Chondrocyte (in vitro differentiated cells): ENCODE measurements at regions not wholly inside any gene's neighbourhood (a gene's known extent, or its start where the extent isn't known, plus 50 kb on each side); places are given as distances from the start of the nearest gene placed in this dataset.

Experiments
- DNase-seq: peaks from one replicate; pipeline ENCODE4 v3.0.0; 2021; ENCODE audit warnings: mixed read lengths, low spot score
- H3K27ac Mint-ChIP-seq: one replicate; pipeline ENCODE4 v1.8.0; 2021; ENCODE audit warnings: mild to moderate bottlenecking, moderate library complexity, mixed read lengths; ENCODE audit not compliant: unreplicated experiment
- H3K27me3 Mint-ChIP-seq: 2 replicates; pipeline ENCODE4 v1.8.0; 2021; ENCODE audit warnings: low read depth, mixed read lengths
- H3K36me3 Mint-ChIP-seq: 2 replicates; pipeline ENCODE4 v1.8.0; 2021; ENCODE audit warnings: low read depth, mixed read lengths
- H3K4me1 Mint-ChIP-seq: 2 replicates; pipeline ENCODE4 v1.8.0; 2021; ENCODE audit warnings: low read depth, mild to moderate bottlenecking, mixed read lengths
- H3K4me3 Mint-ChIP-seq: one replicate; pipeline ENCODE4 v1.8.0; 2021; ENCODE audit warnings: mild to moderate bottlenecking, moderate library complexity, mixed read lengths; ENCODE audit not compliant: unreplicated experiment
- H3K9me3 Mint-ChIP-seq: 2 replicates; pipeline ENCODE4 v1.8.0; 2021; ENCODE audit warnings: low read depth, mixed read lengths
- TF ChIP-seq, protein P1 (sequence below): fragments of 200-600 bp; sonication (generic); IDR thresholded peaks from 2 replicates; pipeline ENCODE4 v1.5.0; 2021; ENCODE audit warnings: antibody characterized with exemption, mild to moderate bottlenecking, moderate library complexity

- TF ChIP-seq, protein P1, sequence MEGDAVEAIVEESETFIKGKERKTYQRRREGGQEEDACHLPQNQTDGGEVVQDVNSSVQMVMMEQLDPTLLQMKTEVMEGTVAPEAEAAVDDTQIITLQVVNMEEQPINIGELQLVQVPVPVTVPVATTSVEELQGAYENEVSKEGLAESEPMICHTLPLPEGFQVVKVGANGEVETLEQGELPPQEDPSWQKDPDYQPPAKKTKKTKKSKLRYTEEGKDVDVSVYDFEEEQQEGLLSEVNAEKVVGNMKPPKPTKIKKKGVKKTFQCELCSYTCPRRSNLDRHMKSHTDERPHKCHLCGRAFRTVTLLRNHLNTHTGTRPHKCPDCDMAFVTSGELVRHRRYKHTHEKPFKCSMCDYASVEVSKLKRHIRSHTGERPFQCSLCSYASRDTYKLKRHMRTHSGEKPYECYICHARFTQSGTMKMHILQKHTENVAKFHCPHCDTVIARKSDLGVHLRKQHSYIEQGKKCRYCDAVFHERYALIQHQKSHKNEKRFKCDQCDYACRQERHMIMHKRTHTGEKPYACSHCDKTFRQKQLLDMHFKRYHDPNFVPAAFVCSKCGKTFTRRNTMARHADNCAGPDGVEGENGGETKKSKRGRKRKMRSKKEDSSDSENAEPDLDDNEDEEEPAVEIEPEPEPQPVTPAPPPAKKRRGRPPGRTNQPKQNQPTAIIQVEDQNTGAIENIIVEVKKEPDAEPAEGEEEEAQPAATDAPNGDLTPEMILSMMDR = no peak
- Mint-ChIP-seq H3K9me3 (no peaks in the 10 kb centered on the region), H3K27ac (no peak overlapping the region), H3K4me1 (no peaks in the 10 kb centered on the region), H3K27me3 (peaks cover 6% of the 10 kb centered on the region), H3K4me3 (no peak overlapping the region), H3K36me3 (no peaks in the 10 kb centered on the region)
- DNase-seq = no peak
These were observed 406.7 kb downstream of the MLLT3 start for GRCh38 chr9:20215552-20215951.

GRCh38 chr9:20212806-20213205 is 409.5 kb downstream of the MLLT3 start:
- no peaks in the 10 kb centered on the region for H3K4me1 Mint-ChIP-seq
- H3K9me3 Mint-ChIP-seq = no peaks in the 10 kb centered on the region
- H3K36me3 Mint-ChIP-seq = no peaks in the 10 kb centered on the region
- H3K4me3 Mint-ChIP-seq = no peak overlapping the region
- peaks cover 9% of the 10 kb centered on the region for H3K27me3 Mint-ChIP-seq
- DNase-seq = no peak
- H3K27ac Mint-ChIP-seq = no peak overlapping the region
- TF ChIP-seq, protein P1 = no peak

GRCh38 chr9:20209391-20210340 is 412.6 kb downstream of the MLLT3 start:
- no peak overlapping the region for H3K4me3 Mint-ChIP-seq
- no peak overlapping the region for H3K27ac Mint-ChIP-seq
- no peaks in the 10 kb centered on the region for H3K9me3 Mint-ChIP-seq
- TF ChIP-seq, protein P1 = no peak
- H3K4me1 Mint-ChIP-seq = no peaks in the 10 kb centered on the region
- no peak for DNase-seq
- H3K27me3 Mint-ChIP-seq = peaks cover 9% of the 10 kb centered on the region
- H3K36me3 Mint-ChIP-seq = no peaks in the 10 kb centered on the region

GRCh38 chr9:20208961-20209371 is 413.3 kb downstream of the MLLT3 start:
- TF ChIP-seq, protein P1 = no peak
- Mint-ChIP-seq H3K4me3 (no peak overlapping the region), H3K27me3 (peaks cover 9% of the 10 kb centered on the region), H3K27ac (no peak overlapping the region), H3K36me3 (no peaks in the 10 kb centered on the region), H3K4me1 (no peaks in the 10 kb centered on the region), H3K9me3 (no peaks in the 10 kb centered on the region)
- no peak for DNase-seq

DNA sequence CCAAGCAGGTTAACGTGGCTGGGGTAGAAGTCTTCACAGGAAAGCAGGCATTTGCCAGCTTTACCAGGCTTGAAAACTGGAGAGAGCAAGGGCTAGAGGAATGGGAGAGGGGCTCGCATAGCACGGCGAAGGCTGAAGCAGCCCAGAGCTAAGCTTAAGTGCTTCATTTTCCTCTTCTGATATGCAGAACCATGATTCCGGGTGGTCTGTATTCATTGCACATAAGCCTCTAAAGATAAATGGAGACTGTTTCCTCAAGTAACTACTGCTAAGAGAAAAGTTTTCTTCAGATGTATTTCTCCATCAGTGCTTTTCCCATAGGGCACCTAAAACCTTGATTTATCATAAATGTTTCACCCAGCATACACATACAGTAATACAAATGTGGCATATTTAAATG is 414.1 kb downstream of the MLLT3 start:
- no peaks in the 10 kb centered on the region for H3K9me3 Mint-ChIP-seq
- no peaks in the 10 kb centered on the region for H3K36me3 Mint-ChIP-seq
- H3K4me3 Mint-ChIP-seq = no peak overlapping the region
- no peak for DNase-seq
- no peak overlapping the region for H3K27ac Mint-ChIP-seq
- TF ChIP-seq, protein P1 = no peak
- H3K4me1 Mint-ChIP-seq = no peaks in the 10 kb centered on the region
- H3K27me3 Mint-ChIP-seq = peaks cover 12% of the 10 kb centered on the region
